ENCODE measurements at regions not wholly inside any gene's neighbourhood (a gene's known extent, or its start where the extent isn't known, plus 50 kb on each side); places are given as distances from the start of the nearest gene placed in this dataset.

- no peaks in the 10 kb centered on the region for H3K9me2 ChIP-seq (ENCODE audit: insufficient read depth)
- H3K4me1 ChIP-seq (replicated peaks; ENCODE audit: insufficient read depth), result peaks cover 9% of the 10 kb centered on the region
- no peak overlapping the region for H3K4me2 ChIP-seq
- POLR2A ChIA-PET (ENCODE audit: unreplicated experiment), result no interaction called here
- no peaks in the 10 kb centered on the region for H3K36me3 ChIP-seq (ENCODE audit: low read depth)
- no peak for TF ChIP-seq EZH2 (IDR thresholded peaks at IDR 0.05; ENCODE audit: low read depth)
- TF ChIP-seq, protein P1, sequence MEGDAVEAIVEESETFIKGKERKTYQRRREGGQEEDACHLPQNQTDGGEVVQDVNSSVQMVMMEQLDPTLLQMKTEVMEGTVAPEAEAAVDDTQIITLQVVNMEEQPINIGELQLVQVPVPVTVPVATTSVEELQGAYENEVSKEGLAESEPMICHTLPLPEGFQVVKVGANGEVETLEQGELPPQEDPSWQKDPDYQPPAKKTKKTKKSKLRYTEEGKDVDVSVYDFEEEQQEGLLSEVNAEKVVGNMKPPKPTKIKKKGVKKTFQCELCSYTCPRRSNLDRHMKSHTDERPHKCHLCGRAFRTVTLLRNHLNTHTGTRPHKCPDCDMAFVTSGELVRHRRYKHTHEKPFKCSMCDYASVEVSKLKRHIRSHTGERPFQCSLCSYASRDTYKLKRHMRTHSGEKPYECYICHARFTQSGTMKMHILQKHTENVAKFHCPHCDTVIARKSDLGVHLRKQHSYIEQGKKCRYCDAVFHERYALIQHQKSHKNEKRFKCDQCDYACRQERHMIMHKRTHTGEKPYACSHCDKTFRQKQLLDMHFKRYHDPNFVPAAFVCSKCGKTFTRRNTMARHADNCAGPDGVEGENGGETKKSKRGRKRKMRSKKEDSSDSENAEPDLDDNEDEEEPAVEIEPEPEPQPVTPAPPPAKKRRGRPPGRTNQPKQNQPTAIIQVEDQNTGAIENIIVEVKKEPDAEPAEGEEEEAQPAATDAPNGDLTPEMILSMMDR (conservative IDR thresholded peaks at IDR 0.05), result no peak
- CTCF ChIA-PET, result no interaction called here
- intact Hi-C loops (cut with micrococcal nuclease; ENCODE audit: unreplicated experiment), result no loop called here
- H3K9me3 ChIP-seq (ENCODE audit: insufficient read depth, low read depth), result no peaks in the 10 kb centered on the region
- H3K79me2 ChIP-seq (ENCODE audit: low read depth), result no peaks in the 10 kb centered on the region
- no peak overlapping the region for H3K4me3 ChIP-seq
- BruUV-seq (replicated peaks), result no TSS peak
- H2AFZ ChIP-seq, result no peak overlapping the region
- no peak overlapping the region for H3K27ac ChIP-seq
- no peaks in the 10 kb centered on the region for H3F3A ChIP-seq (ENCODE audit: insufficient read depth, low read depth)
- H4K20me1 ChIP-seq (ENCODE audit: insufficient read depth), result no peaks in the 10 kb centered on the region
- DNase-seq, result no peak
- H3K27me3 ChIP-seq (ENCODE audit: insufficient read depth, low read depth), result no peaks in the 10 kb centered on the region
Measured at GRCh38 chr13:109329175-109329574, 457.2 kb downstream of the IRS2 start.

- BruUV-seq (replicated peaks), result no TSS peak
- no peaks in the 10 kb centered on the region for H4K20me1 ChIP-seq (ENCODE audit: insufficient read depth)
- intact Hi-C loops (cut with micrococcal nuclease; ENCODE audit: unreplicated experiment), result no loop called here
Measured at GRCh38 chr13:109326601-109327000, 459.8 kb downstream of the IRS2 start.

GRCh38 chr13:109323338-109323737, 463.0 kb downstream of the IRS2 start:
- CTCF ChIA-PET, result no interaction called here
- Histone ChIP-seq H3K36me3 (ENCODE audit: low read depth) (no peaks in the 10 kb centered on the region), H2AFZ (no peak overlapping the region), H3K4me3 (no peak overlapping the region), H3K9me3 (ENCODE audit: insufficient read depth, low read depth) (no peaks in the 10 kb centered on the region), H3K27me3 (ENCODE audit: insufficient read depth, low read depth) (no peaks in the 10 kb centered on the region), H3K27ac (no peak overlapping the region), H3K4me2 (no peak overlapping the region), H4K20me1 (ENCODE audit: insufficient read depth) (no peaks in the 10 kb centered on the region), H3K9me2 (ENCODE audit: insufficient read depth) (no peaks in the 10 kb centered on the region), H3K4me1 (replicated peaks; ENCODE audit: insufficient read depth) (0 out of 2 replicates have a peak, but pooled peaks cover 7% of the 10 kb centered on the region), H3F3A (ENCODE audit: insufficient read depth, low read depth) (no peaks in the 10 kb centered on the region), H3K79me2 (ENCODE audit: low read depth) (no peaks in the 10 kb centered on the region)
- no peak for DNase-seq
- intact Hi-C loops (cut with micrococcal nuclease; ENCODE audit: unreplicated experiment), result no loop called here
- POLR2A ChIA-PET (ENCODE audit: unreplicated experiment), result no interaction called here
- TF ChIP-seq, protein P1 (conservative IDR thresholded peaks at IDR 0.05), result no peak
- no peak for TF ChIP-seq EZH2 (IDR thresholded peaks at IDR 0.05; ENCODE audit: low read depth)
- no TSS peak for BruUV-seq (replicated peaks)

More at GRCh38 chr13:109326601-109327000, 459.8 kb downstream of the IRS2 start:
- Histone ChIP-seq H3K27me3 (ENCODE audit: insufficient read depth, low read depth) (no peaks in the 10 kb centered on the region), H3K79me2 (ENCODE audit: low read depth) (no peaks in the 10 kb centered on the region), H3K9me2 (ENCODE audit: insufficient read depth) (no peaks in the 10 kb centered on the region), H3K9me3 (ENCODE audit: insufficient read depth, low read depth) (no peaks in the 10 kb centered on the region), H3K4me1 (replicated peaks; ENCODE audit: insufficient read depth) (peaks cover 9% of the 10 kb centered on the region), H3F3A (ENCODE audit: insufficient read depth, low read depth) (no peaks in the 10 kb centered on the region), H3K4me3 (no peak overlapping the region), H2AFZ (no peak overlapping the region), H3K4me2 (no peak overlapping the region), H3K27ac (no peak overlapping the region), H3K36me3 (ENCODE audit: low read depth) (no peaks in the 10 kb centered on the region)
- TF ChIP-seq, protein P1 (conservative IDR thresholded peaks at IDR 0.05), result no peak
- TF ChIP-seq EZH2 (IDR thresholded peaks at IDR 0.05; ENCODE audit: low read depth), result no peak
- ChIA-PET CTCF (no interaction called here), POLR2A (ENCODE audit: unreplicated experiment) (no interaction called here)
- DNase-seq, result no peak
